Liver (tissue), 8 donors: ENCODE measurements at regions not wholly inside any gene's neighbourhood (a gene's known extent, or its start where the extent isn't known, plus 50 kb on each side); places are given as distances from the start of the nearest gene placed in this dataset.
A peak's percentile ranks its signal among the peaks of the same experiment; 100 is the strongest.

Experiments
- DNase-seq: peaks from one replicate; pipeline ENCODE4 v3.0.0-alpha.2; 2017; ENCODE audit warnings: low spot score
- H3K27ac ChIP-seq, 2 donors: one replicate each; pipeline ENCODE4 v1.7.0; 2013; ENCODE audit warnings: inconsistent platforms in 2 of 2, low read length in 2 of 2, control low read depth in 1 of 2, low read depth in 1 of 2, mild to moderate bottlenecking in 1 of 2
- H3K27me3 ChIP-seq, 4 donors: one replicate each; pipeline versions ENCODE4 v1.6.1 to v1.7.0; 2013; ENCODE audit warnings: low read length in 3 of 4, inconsistent platforms in 1 of 4, mild to moderate bottlenecking in 1 of 4, moderate library complexity in 1 of 4; ENCODE audit not compliant: control insufficient read depth in 4 of 4, insufficient read depth in 4 of 4
- H3K36me3 ChIP-seq, 4 donors: one replicate each; pipeline versions ENCODE4 v1.6.1 to v1.7.0; 2013; ENCODE audit warnings: low read length in 3 of 4, mild to moderate bottlenecking in 3 of 4, low read depth in 1 of 4, moderate library complexity in 1 of 4; ENCODE audit not compliant: control insufficient read depth in 4 of 4, insufficient read depth in 3 of 4
- H3K4me1 ChIP-seq, 4 donors: one replicate each; pipeline versions ENCODE4 v1.6.1 to v1.7.0; 2013; ENCODE audit warnings: low read length in 3 of 4, mild to moderate bottlenecking in 3 of 4, moderate library complexity in 1 of 4; ENCODE audit not compliant: control insufficient read depth in 4 of 4, insufficient read depth in 4 of 4
- H3K4me3 ChIP-seq, 3 donors: one replicate each; pipeline versions ENCODE4 v1.6.1 to v1.7.0; 2013; ENCODE audit warnings: low read length in 3 of 3, control low read depth in 1 of 3, low read depth in 1 of 3, mild to moderate bottlenecking in 1 of 3
- H3K9ac ChIP-seq, 2 donors: one replicate each; pipeline ENCODE4 v1.7.0; 2013; ENCODE audit warnings: low read length in 2 of 2, mild to moderate bottlenecking in 2 of 2, moderate library complexity in 2 of 2, control low read depth in 1 of 2, low read depth in 1 of 2
- H3K9me3 ChIP-seq, 4 donors: one replicate each; pipeline versions ENCODE4 v1.6.1 to v1.7.0; 2013; ENCODE audit warnings: low read length in 3 of 4; ENCODE audit not compliant: control insufficient read depth in 4 of 4
- ATF3 ChIP-seq: IDR thresholded peaks from 2 replicates; pipeline ENCODE4 v1.6.1; 2016; ENCODE audit warnings: antibody characterized with exemption
- CTCF ChIP-seq: fragments of 150-350 bp; IDR thresholded peaks from 2 replicates; pipeline ENCODE4 v1.5.1; 2017; ENCODE audit warnings: improper control_type of control experiment, low read depth, low read length; ENCODE audit not compliant: missing input control
- EGR1 ChIP-seq, 2 donors: IDR thresholded peaks; 2 replicates each; pipeline ENCODE4 v1.6.1; 2016 to 2018; ENCODE audit warnings: antibody characterized with exemption in 2 of 2, low read depth in 2 of 2
- FOXA1 ChIP-seq: IDR thresholded peaks from 2 replicates; pipeline ENCODE4 v1.6.1; 2016; ENCODE audit warnings: antibody characterized with exemption
- FOXA2 ChIP-seq: IDR thresholded peaks from 2 replicates; pipeline ENCODE4 v1.6.1; 2016; ENCODE audit warnings: antibody characterized with exemption
- GABPA ChIP-seq, 2 donors: IDR thresholded peaks in 1 of 2; conservative IDR thresholded peaks in 1 of 2; 2 replicates each; pipeline ENCODE4 v1.6.1; 2016; ENCODE audit warnings: antibody characterized with exemption in 2 of 2, mild to moderate bottlenecking in 1 of 2, moderate library complexity in 1 of 2
- HNF4A ChIP-seq, 2 donors: conservative IDR thresholded peaks; 2 replicates each; pipeline ENCODE4 v1.6.1; 2016; ENCODE audit warnings: antibody characterized with exemption in 2 of 2, mild to moderate bottlenecking in 2 of 2
- HNF4G ChIP-seq: IDR thresholded peaks from 2 replicates; pipeline ENCODE4 v1.6.1; 2016; ENCODE audit warnings: antibody characterized with exemption
- JUND ChIP-seq, 2 donors: IDR thresholded peaks; 2 replicates each; pipeline ENCODE4 v1.6.1; 2016; ENCODE audit warnings: antibody characterized with exemption in 2 of 2
- MAX ChIP-seq: IDR thresholded peaks from 2 replicates; pipeline ENCODE4 v1.6.1; 2016; ENCODE audit warnings: antibody characterized with exemption
- NR2F2 ChIP-seq: IDR thresholded peaks from 2 replicates; pipeline ENCODE4 v1.6.1; 2016; ENCODE audit warnings: antibody characterized with exemption
- RAD21 ChIP-seq, 2 donors: IDR thresholded peaks; 2 replicates each; pipeline ENCODE4 v1.6.1; 2016; ENCODE audit warnings: antibody characterized with exemption in 2 of 2, mild to moderate bottlenecking in 2 of 2
- REST ChIP-seq: IDR thresholded peaks from 2 replicates; pipeline ENCODE4 v1.6.1; 2016; ENCODE audit warnings: antibody characterized with exemption, mild to moderate bottlenecking
- RXRA ChIP-seq, 2 donors: IDR thresholded peaks; 2 replicates each; pipeline ENCODE4 v1.6.1; 2017 to 2018; ENCODE audit warnings: antibody characterized with exemption in 2 of 2, mild to moderate bottlenecking in 1 of 2
- SP1 ChIP-seq: IDR thresholded peaks from 2 replicates; pipeline ENCODE4 v1.6.1; 2018; ENCODE audit warnings: antibody characterized with exemption, mild to moderate bottlenecking
- TAF1 ChIP-seq: conservative IDR thresholded peaks from 2 replicates; pipeline ENCODE4 v1.6.1; 2016; ENCODE audit warnings: antibody characterized with exemption, mild to moderate bottlenecking
- YY1 ChIP-seq: IDR thresholded peaks from 2 replicates; pipeline ENCODE4 v1.6.1; 2016; ENCODE audit warnings: antibody characterized with exemption, mild to moderate bottlenecking
- ZBTB33 ChIP-seq: IDR thresholded peaks from 2 replicates; pipeline ENCODE4 v1.6.1; 2016; ENCODE audit warnings: antibody characterized with exemption
- WGBS: extraction: QIAGEN DNeasy Blood & Tissue Kit; methylation state at CpG from one replicate; pipeline ENCODE4 v1.1.7; 2013; 5-methylcytosine and 5-hydroxymethylcytosine counted together
- donor health status: healthy.
- donor health status: healthy.
- donor health status: healthy.
- donor health status: healthy.
- donor health status: healthy.

GRCh38 chr14:98994561-98994960 lies 277.4 kb downstream of the BCL11B start:
- H3K9ac ChIP-seq = no peak overlapping the region
- no peak for DNase-seq
- H3K27ac ChIP-seq = no peak overlapping the region
- 79% methylated on average over 3 of the region's 3 CpGs for WGBS
- H3K4me3 ChIP-seq = no peak overlapping the region
- no peaks in the 10 kb centered on the region for H3K9me3 ChIP-seq
- H3K27me3 ChIP-seq = no peaks in the 10 kb centered on the region
- no peak for TF ChIP-seq JUND (IDR thresholded peaks at IDR 0.05)
- no peak for TF ChIP-seq HNF4A (conservative IDR thresholded peaks at IDR 0.05)
- no peak for TF ChIP-seq RXRA (IDR thresholded peaks at IDR 0.05)
- TF ChIP-seq ATF3 = no peak
- no peak for TF ChIP-seq SP1
- no peaks in the 10 kb centered on the region for H3K4me1 ChIP-seq
- no peaks in the 10 kb centered on the region for H3K36me3 ChIP-seq

- no peaks in the 10 kb centered on the region for H3K36me3 ChIP-seq
- peak; percentile 13 for DNase-seq
- no peak overlapping the region for H3K27ac ChIP-seq
- no peaks in the 10 kb centered on the region for H3K4me1 ChIP-seq
- no peak overlapping the region for H3K9ac ChIP-seq
- H3K4me3 ChIP-seq = no peak overlapping the region
- no peaks in the 10 kb centered on the region for H3K27me3 ChIP-seq
- TF ChIP-seq RXRA (IDR thresholded peaks at IDR 0.05) (no peak), TAF1 (no peak), EGR1 (IDR thresholded peaks at IDR 0.05; ENCODE audit: low read depth in 2 of 2) (no peak), NR2F2 (no peak), CTCF (no peak), YY1 (no peak), MAX (no peak), HNF4A (conservative IDR thresholded peaks at IDR 0.05) (no peak), GABPA (IDR thresholded peaks at IDR 0.05 in 1 of 2, conservative IDR thresholded peaks at IDR 0.05 in 1 of 2) (no peak), ZBTB33 (no peak), HNF4G (no peak), REST (no peak), FOXA1 (no peak), JUND (IDR thresholded peaks at IDR 0.05) (no peak), FOXA2 (no peak), SP1 (no peak), RAD21 (IDR thresholded peaks at IDR 0.05) (no peak), ATF3 (no peak)
- WGBS = 81% methylated on average over 6 of the region's 6 CpGs
- H3K9me3 ChIP-seq = no peaks in the 10 kb centered on the region
Observed at GRCh38 chr14:98997526-98998205, 274.3 kb downstream of the BCL11B start.
